Renal cortical epithelial cell (primary cell): ENCODE measurements at regions not wholly inside any gene's neighbourhood (a gene's known extent, or its start where the extent isn't known, plus 50 kb on each side); places are given as distances from the start of the nearest gene placed in this dataset.
"Not testable (repeated sequence)": the region's sequence is repeated elsewhere in the genome, so short reads cannot be mapped to it uniquely, and the experiment has no call there.

Experiments used
- DNase-seq: peaks from one replicate; pipeline ENCODE4 v3.0.0-alpha.2; 2011; ENCODE audit warnings: low read depth

DNA sequence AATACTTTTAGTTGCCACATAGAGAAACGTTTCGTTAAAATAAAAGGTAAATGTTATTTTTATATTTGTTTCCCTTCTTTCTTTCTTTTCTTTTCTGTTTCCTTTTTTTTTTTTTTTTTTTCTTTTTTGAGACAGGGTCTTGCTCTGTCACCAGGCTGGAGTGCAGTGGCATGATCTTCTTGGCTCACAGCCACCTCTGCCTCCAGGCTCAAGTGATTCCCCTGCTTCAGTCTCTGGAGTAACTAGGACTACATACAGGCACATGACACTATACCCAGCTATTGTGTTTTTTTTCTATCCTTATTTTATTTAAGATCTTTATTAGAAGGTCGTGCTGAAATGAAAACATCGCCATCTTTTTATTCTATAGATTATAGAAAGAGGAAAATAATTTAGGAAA is 661.8 kb upstream of the MBL2 start:
- DNase-seq = no peak

DNA sequence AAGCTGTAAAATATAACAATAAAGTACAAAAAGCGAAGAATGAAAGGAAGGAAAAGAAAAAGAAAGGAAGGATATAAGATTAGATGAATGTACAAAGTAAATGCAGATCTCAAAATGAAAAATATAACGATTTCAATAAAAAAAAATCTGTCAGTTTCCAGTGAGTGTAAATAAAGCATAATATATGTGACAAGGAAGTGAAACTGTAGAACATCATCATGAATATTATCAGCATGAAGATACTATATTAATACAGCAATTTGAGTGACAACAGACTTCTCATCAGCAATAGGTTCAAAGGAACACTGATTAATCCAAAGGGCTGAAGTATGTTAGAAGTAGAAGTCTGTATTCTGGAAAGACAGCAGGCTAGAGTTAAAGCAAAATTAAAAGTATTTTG is 659.5 kb upstream of the MBL2 start:
- DNase-seq = no peak

- DNase-seq = no peak
These were observed 658.4 kb upstream of the MBL2 start for GRCh38 chr10:53430974-53431373.

- no peak for DNase-seq
These were observed 657.7 kb upstream of the MBL2 start for GRCh38 chr10:53430127-53430891.

DNA sequence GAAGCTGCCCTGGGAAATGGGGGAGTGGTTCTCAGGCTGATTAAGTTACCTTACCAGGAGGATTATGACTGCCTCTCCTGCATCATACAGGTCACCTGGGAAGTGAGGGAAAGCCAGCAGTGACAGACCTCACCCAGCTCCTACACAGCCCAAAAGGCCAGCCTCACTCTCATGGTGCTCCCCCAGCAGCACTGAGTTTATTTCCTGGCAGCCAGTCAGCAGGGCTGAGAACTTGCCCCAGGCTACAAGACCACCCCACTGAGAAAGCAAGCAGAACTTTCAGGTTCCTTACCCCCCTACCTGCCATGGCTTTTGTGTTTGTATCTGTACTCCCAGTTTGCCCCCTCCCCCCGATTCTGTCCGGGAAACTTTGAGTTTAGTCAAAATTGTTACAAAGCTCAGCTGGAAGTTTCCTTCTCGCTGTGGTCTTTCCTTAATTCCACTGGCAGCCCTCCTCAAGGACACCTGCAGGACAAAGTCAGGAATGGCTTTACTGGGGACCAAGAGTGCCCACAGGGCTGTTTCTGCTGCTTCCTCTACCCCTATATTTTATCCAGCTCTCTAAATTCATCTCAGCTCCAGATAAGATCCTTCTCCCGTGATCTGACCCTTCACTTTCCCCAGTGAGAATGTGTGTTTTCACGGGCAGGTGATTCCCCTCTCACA is 649.8 kb upstream of the MBL2 start:
- no peak for DNase-seq

DNA sequence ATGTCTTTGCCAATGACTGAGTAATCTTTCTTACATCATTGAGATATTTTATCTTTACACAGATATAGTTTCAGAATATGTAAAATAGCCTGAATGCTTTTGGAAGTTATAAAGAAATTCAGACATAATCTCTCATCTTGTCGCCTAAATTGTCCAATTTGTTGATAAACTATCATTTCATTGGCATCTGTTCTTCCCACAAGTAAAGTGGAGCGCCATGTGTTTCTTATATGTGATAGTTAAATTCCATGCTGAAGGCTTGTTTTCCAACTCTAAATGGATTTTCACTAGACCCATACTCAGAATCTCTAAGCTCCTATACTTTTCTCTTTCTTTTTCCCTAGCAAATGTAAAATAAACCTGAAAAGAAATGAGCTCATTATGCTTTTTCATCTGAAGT is 640.1 kb upstream of the MBL2 start:
- DNase-seq = no peak

DNA sequence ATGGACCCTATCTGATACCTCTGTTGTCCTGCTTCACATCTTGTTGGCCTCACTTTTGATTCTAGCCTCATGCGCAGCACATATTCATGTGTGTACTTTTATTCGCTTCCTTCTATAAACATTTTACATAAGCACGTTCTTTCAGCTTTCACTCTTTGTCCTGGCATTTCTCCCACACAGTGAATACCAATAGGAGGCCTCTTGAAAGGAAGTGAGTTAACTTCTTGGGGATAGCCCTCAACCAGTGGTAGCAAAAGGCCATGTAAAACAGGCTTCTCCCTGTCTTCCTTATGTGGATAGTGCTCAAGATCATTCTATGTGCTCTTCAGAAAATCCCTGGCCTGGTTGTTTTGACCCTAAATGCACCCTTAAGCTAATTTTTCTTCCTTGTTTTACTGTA is 633.9 kb upstream of the MBL2 start:
- DNase-seq = no peak

DNA sequence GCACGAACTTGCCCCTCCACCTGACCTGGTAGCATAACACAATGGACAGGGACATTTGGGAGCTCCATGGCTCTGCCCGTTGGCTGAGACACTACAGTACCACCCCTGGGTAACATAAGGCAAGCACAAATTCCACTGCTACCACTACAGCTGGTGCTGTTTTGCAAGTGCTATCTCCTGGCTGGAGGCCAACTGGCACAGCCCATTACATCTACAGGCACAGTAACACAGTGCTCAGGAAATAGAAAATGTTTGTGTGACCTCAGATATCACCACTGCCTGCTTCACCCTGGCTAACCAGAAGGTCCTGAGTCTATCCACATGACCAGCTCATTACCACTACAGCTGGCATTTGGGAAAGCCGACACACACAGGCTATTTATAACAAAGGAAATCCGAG is 631.1 kb upstream of the MBL2 start:
- peak; percentile 84 for DNase-seq

DNA sequence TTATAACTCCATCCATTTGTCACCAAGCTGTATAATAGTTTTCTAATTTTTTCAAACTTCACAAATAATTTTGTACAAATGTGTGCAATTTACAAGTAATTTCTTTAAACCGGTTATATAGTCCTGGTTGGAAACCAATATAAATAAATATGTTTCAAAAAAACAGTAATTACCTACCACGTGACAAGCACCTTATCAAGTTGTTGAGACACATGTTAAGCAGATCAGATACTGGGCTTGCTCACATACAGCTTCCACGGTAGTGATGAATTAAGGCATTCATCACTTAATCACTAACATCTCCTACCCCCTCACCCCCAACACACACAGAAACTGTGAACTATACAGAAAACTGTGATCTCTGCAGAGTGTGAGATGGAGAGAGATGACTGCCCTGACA is 630.0 kb upstream of the MBL2 start:
- no peak for DNase-seq

- no peak for DNase-seq
These were observed 629.0 kb upstream of the MBL2 start for GRCh38 chr10:53401536-53401935.

DNA sequence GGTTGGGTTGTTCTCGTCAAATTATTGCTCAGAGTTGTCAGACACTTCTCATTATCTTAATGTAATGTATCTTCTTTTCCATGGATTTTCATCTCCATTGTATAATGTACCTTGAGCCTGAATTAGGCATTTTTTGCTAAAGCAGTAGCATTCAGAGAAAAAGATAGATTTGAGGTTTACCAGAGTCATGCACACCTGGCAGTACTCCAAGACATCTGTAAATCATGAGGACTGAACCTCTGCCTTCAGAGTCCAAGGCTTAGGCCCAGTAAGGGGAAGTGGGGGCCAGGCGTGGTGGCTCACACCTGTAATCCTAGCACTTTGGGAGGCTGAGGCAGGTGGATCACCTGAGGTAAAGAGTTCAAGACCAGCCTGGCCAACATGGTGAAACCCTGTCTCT is 624.3 kb upstream of the MBL2 start:
- DNase-seq = no peak

DNA sequence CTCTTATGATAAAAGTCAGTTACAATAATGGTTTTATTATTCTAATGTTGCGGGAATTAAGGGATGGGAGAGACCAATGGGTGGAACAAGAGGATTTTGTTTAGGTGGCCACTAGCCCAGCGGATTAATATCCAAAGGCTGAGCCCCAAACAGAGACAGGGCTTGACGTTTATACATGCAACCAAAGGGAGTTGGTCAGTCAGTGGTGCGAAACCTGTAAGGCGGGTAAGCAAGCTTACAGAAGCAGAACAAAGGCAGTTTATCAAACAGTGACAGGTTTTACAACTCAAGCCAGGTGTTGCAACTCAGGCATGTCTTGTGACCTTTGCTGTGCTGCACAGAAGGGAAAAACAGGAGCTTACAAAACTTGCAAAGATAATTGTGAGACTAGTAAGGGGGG is 622.9 kb upstream of the MBL2 start:
- DNase-seq = no peak

DNA sequence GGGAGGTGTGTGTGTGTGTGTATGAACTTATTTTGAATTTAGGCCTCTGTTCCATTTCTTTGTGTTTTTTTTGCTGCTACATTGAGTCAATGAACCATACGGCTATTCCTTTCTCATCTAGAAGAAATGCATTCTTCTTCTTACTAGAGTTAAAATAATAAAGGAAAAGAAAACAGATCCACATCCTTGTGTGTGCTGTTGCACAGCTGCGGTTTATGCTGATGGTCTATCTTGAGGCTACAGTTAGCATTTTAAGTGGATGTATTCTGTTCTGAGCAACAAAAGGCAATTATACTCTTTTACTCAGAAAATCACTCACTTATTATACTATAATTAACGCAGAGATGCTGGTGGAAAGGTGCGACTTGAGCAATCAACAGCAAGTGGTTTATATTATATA is 615.0 kb upstream of the MBL2 start:
- peak; percentile 66 for DNase-seq

DNA sequence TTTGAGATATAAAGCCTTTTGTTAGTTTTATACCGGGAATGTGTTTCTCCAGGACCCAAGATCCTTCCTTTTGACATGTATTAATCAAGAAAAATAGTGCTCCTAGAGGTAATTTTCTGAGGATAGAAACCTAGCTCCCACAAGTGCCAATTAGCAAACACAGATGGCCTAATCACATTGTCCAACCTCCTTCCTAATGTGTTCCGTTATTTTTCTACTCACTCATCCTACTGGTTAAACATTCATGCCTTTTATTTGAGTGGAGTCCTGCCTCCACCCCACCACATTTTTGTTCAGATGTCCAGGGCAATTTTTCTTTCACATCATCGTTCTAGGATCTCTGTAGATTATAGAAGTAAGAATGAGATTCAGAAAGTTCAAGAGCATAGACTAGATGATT is 610.0 kb upstream of the MBL2 start:
- no peak for DNase-seq

DNA sequence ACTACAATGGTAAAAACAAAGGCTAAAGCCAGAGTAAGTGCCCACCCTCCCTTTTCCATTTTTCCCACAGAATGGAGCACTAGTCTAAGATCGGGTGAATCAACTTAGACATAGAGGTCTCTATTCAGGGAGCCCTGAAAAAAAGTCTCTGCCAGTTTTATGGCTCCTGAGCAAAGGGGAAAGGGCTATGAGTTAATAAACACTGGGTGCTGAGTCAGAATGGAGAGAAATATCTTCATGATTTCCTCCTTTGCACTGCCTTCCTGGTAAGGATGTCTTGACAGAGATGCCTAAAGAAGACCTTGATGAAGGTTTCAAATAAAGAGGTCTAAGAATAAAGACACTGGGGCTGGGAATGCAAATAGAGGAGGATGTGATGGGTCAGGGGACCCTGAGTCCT is 607.4 kb upstream of the MBL2 start:
- DNase-seq = peak; percentile 68

GRCh38 chr10:53370347-53370746 is 597.8 kb upstream of the MBL2 start:
- DNase-seq = no peak

GRCh38 chr10:53361936-53362335 is 589.4 kb upstream of the MBL2 start:
- peak; percentile 62 for DNase-seq

DNA sequence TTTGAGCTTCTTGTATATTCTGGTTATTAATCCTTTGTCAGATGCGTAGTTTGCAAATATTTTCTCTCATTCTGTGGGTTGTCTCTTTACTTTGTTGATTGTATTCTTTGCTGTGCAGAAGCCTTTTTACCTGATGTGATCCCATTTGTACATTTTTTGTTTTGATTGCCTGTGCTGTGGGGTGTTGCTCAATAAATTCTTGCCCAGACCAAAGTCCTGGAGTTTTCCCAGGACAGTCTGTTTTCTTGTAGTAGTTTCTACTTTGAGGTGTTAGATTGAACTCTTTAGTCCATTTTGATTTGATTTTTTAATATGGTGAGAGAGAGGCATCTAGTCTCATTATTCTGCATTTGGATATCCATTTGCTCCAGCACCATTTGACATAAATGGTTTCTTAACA is 588.7 kb upstream of the MBL2 start:
- DNase-seq = peak; percentile 63

DNA sequence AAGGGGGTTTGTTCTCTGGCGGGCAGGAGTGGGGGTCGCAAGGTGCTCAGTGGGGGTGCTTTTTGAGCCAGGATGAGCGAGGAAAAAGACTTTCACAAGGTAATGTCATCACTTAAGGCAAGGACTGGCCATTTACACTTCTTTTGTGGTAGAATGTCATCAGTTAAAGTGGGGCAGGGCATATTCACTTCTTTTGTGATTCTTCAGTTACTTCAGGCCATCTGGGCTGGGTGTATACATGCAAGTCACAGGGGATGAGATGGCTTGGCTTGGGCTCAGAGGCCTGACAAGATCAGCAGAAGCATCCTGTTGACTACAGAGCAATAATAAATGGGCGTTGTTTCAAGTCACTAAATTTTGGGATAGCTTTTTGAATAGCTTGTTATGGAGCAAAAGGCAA is 586.4 kb upstream of the MBL2 start:
- not testable (repeated sequence) for DNase-seq

DNA sequence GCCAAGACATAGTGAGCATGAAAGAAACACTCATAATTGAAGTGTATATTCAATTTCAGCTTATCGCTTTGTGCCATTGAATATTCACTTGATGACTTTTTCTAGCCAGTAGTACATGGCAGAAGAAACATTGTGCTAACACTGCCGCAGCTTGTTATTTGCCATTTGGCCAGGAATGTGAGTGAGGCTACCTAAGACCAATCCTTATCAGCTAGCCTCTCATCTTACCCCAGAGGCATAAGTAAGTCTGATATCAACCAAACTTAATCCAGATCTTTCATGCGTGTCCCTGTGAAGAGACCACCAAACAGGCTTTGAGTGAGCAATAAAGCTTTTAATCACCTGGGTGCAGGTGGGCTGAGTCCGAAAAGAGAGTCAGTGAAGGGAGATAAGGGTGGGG is 586.0 kb upstream of the MBL2 start:
- DNase-seq = no peak

DNA sequence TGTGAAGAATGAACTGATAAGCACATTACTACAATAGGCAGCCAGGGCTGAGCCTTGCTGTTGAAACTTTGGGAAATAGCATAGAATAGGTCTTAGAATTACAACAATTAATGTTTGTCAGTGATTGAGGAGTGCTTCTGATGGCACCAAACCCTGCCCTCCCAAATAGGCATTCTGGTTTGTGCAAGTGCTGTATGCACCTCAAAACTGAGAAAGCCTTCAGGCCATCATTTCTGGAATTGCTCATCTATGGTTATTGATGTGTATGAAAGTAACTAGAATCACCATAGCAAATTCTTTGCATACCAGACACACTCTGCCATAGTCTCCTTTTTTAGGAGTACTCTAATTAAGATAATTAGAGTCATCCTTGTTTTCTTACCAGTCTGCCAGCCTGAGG is 585.0 kb upstream of the MBL2 start:
- peak; percentile 31 for DNase-seq

- no peak for DNase-seq
These were observed 584.2 kb upstream of the MBL2 start for GRCh38 chr10:53356616-53357349.

DNA sequence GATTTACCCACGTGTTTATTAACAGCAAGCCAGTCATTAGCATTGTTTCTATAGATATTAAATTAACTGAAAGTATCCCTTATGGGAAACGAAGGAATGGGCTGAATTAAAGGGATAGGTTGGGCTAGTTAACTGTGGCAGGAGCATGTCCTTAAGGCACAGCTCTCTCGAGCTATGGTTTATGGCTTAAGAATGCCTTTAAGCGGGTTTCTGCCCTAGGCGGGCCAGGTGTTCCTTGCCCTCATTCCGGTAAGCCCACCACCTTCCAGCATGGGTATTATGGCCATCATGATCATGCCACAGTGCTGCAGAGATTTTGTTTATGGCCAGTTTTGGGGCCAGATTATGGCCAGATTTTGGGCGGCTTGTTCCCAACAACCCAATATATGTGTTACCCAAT is 569.9 kb upstream of the MBL2 start:
- DNase-seq = not testable (repeated sequence)
